ENCODE measurements at regions not wholly inside any gene's neighbourhood (a gene's known extent, or its start where the extent isn't known, plus 50 kb on each side); places are given as distances from the start of the nearest gene placed in this dataset.

- no peak for DNase-seq (ENCODE audit: low read depth, low spot score)
- no peak for TF ChIP-seq CTCF (IDR thresholded peaks at IDR 0.05; ENCODE audit: low read depth, low read length)
- in situ Hi-C loops (cut with HindIII; ENCODE audit: low sequenced_read_pairs), result no loop called here
- H3K4me3 ChIP-seq (ENCODE audit: low read depth, low read length), result no peak overlapping the region
These were observed 229.0 kb upstream of the TENM3 start for GRCh38 chr4:182014164-182014563.

GRCh38 chr4:182015014-182015413, 228.2 kb upstream of the TENM3 start:
- DNase-seq (ENCODE audit: low read depth, low spot score), result no peak
- in situ Hi-C loops (cut with HindIII; ENCODE audit: low sequenced_read_pairs), result no loop called here
- H3K4me3 ChIP-seq (ENCODE audit: low read depth, low read length), result no peak overlapping the region
- TF ChIP-seq CTCF (IDR thresholded peaks at IDR 0.05; ENCODE audit: low read depth, low read length), result no peak

GRCh38 chr4:182015893-182016292, 227.3 kb upstream of the TENM3 start:
- no peak for TF ChIP-seq CTCF (IDR thresholded peaks at IDR 0.05; ENCODE audit: low read depth, low read length)
- in situ Hi-C loops (cut with HindIII; ENCODE audit: low sequenced_read_pairs), result no loop called here
- DNase-seq (ENCODE audit: low read depth, low spot score), result peak; percentile 43
- no peak overlapping the region for H3K4me3 ChIP-seq (ENCODE audit: low read depth, low read length)

GRCh38 chr4:182017038-182017437, 226.2 kb upstream of the TENM3 start:
- in situ Hi-C loops (cut with HindIII; ENCODE audit: low sequenced_read_pairs), result no loop called here
- H3K4me3 ChIP-seq (ENCODE audit: low read depth, low read length), result no peak overlapping the region
- no peak for TF ChIP-seq CTCF (IDR thresholded peaks at IDR 0.05; ENCODE audit: low read depth, low read length)
- no peak for DNase-seq (ENCODE audit: low read depth, low spot score)

- DNase-seq (ENCODE audit: low read depth, low spot score), result no peak
- no peak overlapping the region for H3K4me3 ChIP-seq (ENCODE audit: low read depth, low read length)
- TF ChIP-seq CTCF (IDR thresholded peaks at IDR 0.05; ENCODE audit: low read depth, low read length), result no peak
- in situ Hi-C loops (cut with HindIII; ENCODE audit: low sequenced_read_pairs), result no loop called here
These were observed 224.5 kb upstream of the TENM3 start for GRCh38 chr4:182018691-182019090.

- in situ Hi-C loops (cut with HindIII; ENCODE audit: low sequenced_read_pairs), result no loop called here
- H3K4me3 ChIP-seq (ENCODE audit: low read depth, low read length), result no peak overlapping the region
- no peak for TF ChIP-seq CTCF (IDR thresholded peaks at IDR 0.05; ENCODE audit: low read depth, low read length)
- no peak for DNase-seq (ENCODE audit: low read depth, low spot score)
These were observed 224.0 kb upstream of the TENM3 start for GRCh38 chr4:182019148-182019652.

GRCh38 chr4:182022909-182023308, 220.3 kb upstream of the TENM3 start:
- in situ Hi-C loops (cut with HindIII; ENCODE audit: low sequenced_read_pairs), result no loop called here
- no peak for TF ChIP-seq CTCF (IDR thresholded peaks at IDR 0.05; ENCODE audit: low read depth, low read length)
- H3K4me3 ChIP-seq (ENCODE audit: low read depth, low read length), result no peak overlapping the region
- peak; percentile 38 for DNase-seq (ENCODE audit: low read depth, low spot score)

Measured in astrocyte of the spinal cord (primary cell).